ENCODE measurements at regions not wholly inside any gene's neighbourhood (a gene's known extent, or its start where the extent isn't known, plus 50 kb on each side); places are given as distances from the start of the nearest gene placed in this dataset.

- no peaks in the 10 kb centered on the region for H3K36me3 ChIP-seq
- no peaks in the 10 kb centered on the region for H3K9me3 ChIP-seq
- H3K4me1 ChIP-seq, result no peaks in the 10 kb centered on the region
- no peak overlapping the region for H3K27ac ChIP-seq
- DNase-seq (ENCODE audit: extremely low spot score in 2 of 2), result no peak
- no peaks in the 10 kb centered on the region for H3K27me3 ChIP-seq
- intact Hi-C loops (cut with DNase I), result no loop called here
- H3K4me3 ChIP-seq, result no peak overlapping the region
- TF ChIP-seq POLR2AphosphoS5 (IDR thresholded peaks at IDR 0.05; ENCODE audit: insufficient read depth in 1 of 2, low read depth in 1 of 2) (no peak), POLR2A (IDR thresholded peaks at IDR 0.05) (no peak), CTCF (IDR thresholded peaks at IDR 0.05) (no peak)
Measured at GRCh38 chr19:31675193-31675913, 326.1 kb upstream of the TSHZ3 start.

GRCh38 chr19:31676271-31677004 lies 327.2 kb upstream of the TSHZ3 start:
- no peaks in the 10 kb centered on the region for H3K9me3 ChIP-seq
- intact Hi-C loops (cut with DNase I), result no loop called here
- no peaks in the 10 kb centered on the region for H3K36me3 ChIP-seq
- no peak overlapping the region for H3K27ac ChIP-seq
- H3K4me3 ChIP-seq, result no peak overlapping the region
- H3K27me3 ChIP-seq, result no peaks in the 10 kb centered on the region
- H3K4me1 ChIP-seq, result no peaks in the 10 kb centered on the region
- no peak for DNase-seq (ENCODE audit: extremely low spot score in 2 of 2)
- TF ChIP-seq POLR2A (IDR thresholded peaks at IDR 0.05), result no peak
- no peak for TF ChIP-seq POLR2AphosphoS5 (IDR thresholded peaks at IDR 0.05; ENCODE audit: insufficient read depth in 1 of 2, low read depth in 1 of 2)
- TF ChIP-seq CTCF (IDR thresholded peaks at IDR 0.05), result no peak

- Histone ChIP-seq H3K4me1 (no peaks in the 10 kb centered on the region), H3K9me3 (no peaks in the 10 kb centered on the region), H3K27ac (no peak overlapping the region), H3K36me3 (no peaks in the 10 kb centered on the region), H3K27me3 (no peaks in the 10 kb centered on the region), H3K4me3 (no peak overlapping the region)
- DNase-seq (ENCODE audit: extremely low spot score in 2 of 2), result no peak
- intact Hi-C loops (cut with DNase I), result no loop called here
- TF ChIP-seq POLR2A (IDR thresholded peaks at IDR 0.05), result no peak
- no peak for TF ChIP-seq CTCF (IDR thresholded peaks at IDR 0.05)
Measured at GRCh38 chr19:31678421-31678820, 329.2 kb upstream of the TSHZ3 start.

GRCh38 chr19:31681121-31681520 lies 331.9 kb upstream of the TSHZ3 start:
- Histone ChIP-seq H3K9me3 (no peaks in the 10 kb centered on the region), H3K4me1 (no peaks in the 10 kb centered on the region), H3K27ac (no peak overlapping the region), H3K4me3 (no peak overlapping the region), H3K36me3 (no peaks in the 10 kb centered on the region), H3K27me3 (no peaks in the 10 kb centered on the region)
- no peak for DNase-seq (ENCODE audit: extremely low spot score in 2 of 2)
- TF ChIP-seq POLR2AphosphoS5 (IDR thresholded peaks at IDR 0.05; ENCODE audit: insufficient read depth in 1 of 2, low read depth in 1 of 2) (no peak), CTCF (IDR thresholded peaks at IDR 0.05) (no peak), POLR2A (IDR thresholded peaks at IDR 0.05) (no peak)
- intact Hi-C loops (cut with DNase I), result no loop called here
